ENCODE measurements at regions not wholly inside any gene's neighbourhood (a gene's known extent, or its start where the extent isn't known, plus 50 kb on each side); places are given as distances from the start of the nearest gene placed in this dataset.

- TF ChIP-seq MYC (IDR thresholded peaks at IDR 0.05; ENCODE audit: borderline replicate concordance, low read length), result no peak
- TF ChIP-seq EP300 (IDR thresholded peaks at IDR 0.05), result no peak
- TF ChIP-seq POLR2A (IDR thresholded peaks at IDR 0.05; ENCODE audit: low read length), result no peak
- TF ChIP-seq BCL3 (IDR thresholded peaks at IDR 0.05), result no peak
- TF ChIP-seq CTCF (IDR thresholded peaks at IDR 0.05), result no peak
- no peak for TF ChIP-seq NPAS2 (CRISPR knock-in tag; IDR thresholded peaks at IDR 0.05; ENCODE audit: borderline replicate concordance)
- no peak for TF ChIP-seq CEBPB (IDR thresholded peaks at IDR 0.05)
- no peak for TF ChIP-seq KDM1A (IDR thresholded peaks at IDR 0.05; ENCODE audit: low read depth)
- TF ChIP-seq HDAC2 (IDR thresholded peaks at IDR 0.05), result no peak
Observed at GRCh38 chr4:134540588-134540987, 339.0 kb upstream of the PABPC4L start.

Data from A549 (cell line).